CD4-positive, alpha-beta T cell treated with Interleukin-12 subunit alpha and Interleukin-12 subunit beta, for 1 hour (primary cell): ENCODE measurements at regions not wholly inside any gene's neighbourhood (a gene's known extent, or its start where the extent isn't known, plus 50 kb on each side); places are given as distances from the start of the nearest gene placed in this dataset.
A peak's percentile ranks its signal among the peaks of the same experiment; 100 is the strongest.
"Not testable (repeated sequence)": the region's sequence is repeated elsewhere in the genome, so short reads cannot be mapped to it uniquely, and the experiment has no call there.

Experiments
- DNase-seq: peaks from one replicate; pipeline ENCODE4 v3.0.0-alpha.2; 2020

- peak; percentile 31 for DNase-seq
Observed at GRCh38 chr4:56575820-56576429, 70.3 kb downstream of the ARL9 start.

- DNase-seq = not testable (repeated sequence)
Observed at GRCh38 chr4:56592417-56592816, 86.8 kb downstream of the ARL9 start.
